SK-N-SH treated with all-trans-retinoic acid at 6 μM for 48 hours (cell line): ENCODE measurements at regions not wholly inside any gene's neighbourhood (a gene's known extent, or its start where the extent isn't known, plus 50 kb on each side); places are given as distances from the start of the nearest gene placed in this dataset.
A peak's percentile ranks its signal among the peaks of the same experiment; 100 is the strongest.

Experiments
- ATAC-seq: fragments of 200-7000 bp; cut with Tn5 transposase; 3 replicates; pipeline ENCODE4 v1.9.1; 2020; ENCODE audit warnings: mild to moderate bottlenecking, moderate library complexity
- ARNTL ChIP-seq: fragments of 450-650 bp; formaldehyde crosslinking; IDR thresholded peaks from 2 replicates; pipeline ENCODE4 v1.5.0; 2020; ENCODE audit warnings: low read depth, mild to moderate bottlenecking, moderate library complexity, borderline replicate concordance
- BACH2 ChIP-seq: fragments of 250-450 bp; sonication (Bioruptor Pico); IDR thresholded peaks from 2 replicates; pipeline ENCODE4 v1.9.0; 2021; ENCODE audit warnings: mild to moderate bottlenecking, borderline replicate concordance
- CREB5 ChIP-seq: fragments of 250-450 bp; sonication (Bioruptor Pico); IDR thresholded peaks from 2 replicates; pipeline ENCODE4 v1.5.1; 2020; ENCODE audit warnings: low read depth, mild to moderate bottlenecking, moderate library complexity
- CSRNP3 ChIP-seq: fragments of 250-450 bp; sonication (Bioruptor Pico); IDR thresholded peaks from 2 replicates; pipeline ENCODE4 v1.5.1; 2021; ENCODE audit warnings: mild to moderate bottlenecking, moderate library complexity
- ESRRG ChIP-seq: fragments of 250-450 bp; sonication (Bioruptor Pico); IDR thresholded peaks from 2 replicates; pipeline ENCODE4 v1.6.1; 2021; ENCODE audit warnings: mild to moderate bottlenecking
- GLIS3 ChIP-seq: fragments of 250-450 bp; sonication (Bioruptor Pico); IDR thresholded peaks from 2 replicates; pipeline ENCODE4 v1.5.0; 2020; ENCODE audit warnings: mild to moderate bottlenecking, moderate library complexity
- ISL1 ChIP-seq: fragments of 250-450 bp; sonication (Bioruptor Pico); IDR thresholded peaks from 2 replicates; pipeline ENCODE4 v2.1.2; 2022; ENCODE audit warnings: mild to moderate bottlenecking, moderate library complexity
- OSR1 ChIP-seq: fragments of 250-450 bp; sonication (Bioruptor Pico); IDR thresholded peaks from 2 replicates; pipeline ENCODE4 v1.8.0; 2022; ENCODE audit warnings: moderate library complexity, mild to moderate bottlenecking, inconsistent platforms
- PATZ1 ChIP-seq: fragments of 250-450 bp; sonication (Bioruptor Pico); IDR thresholded peaks from 2 replicates; pipeline ENCODE4 v1.8.0; 2020; ENCODE audit warnings: mild to moderate bottlenecking, moderate library complexity, borderline replicate concordance
- POU6F1 ChIP-seq: fragments of 250-450 bp; sonication (Bioruptor Pico); IDR thresholded peaks from 2 replicates; pipeline ENCODE4 v1.8.0; 2021; ENCODE audit warnings: low read depth, mild to moderate bottlenecking, moderate library complexity, borderline replicate concordance
- PPARA ChIP-seq: fragments of 250-450 bp; sonication (Bioruptor Pico); IDR thresholded peaks from 2 replicates; pipeline ENCODE4 v1.5.0; 2020; ENCODE audit warnings: mild to moderate bottlenecking, borderline replicate concordance
- RARB ChIP-seq: fragments of 250-450 bp; sonication (Bioruptor Pico); IDR thresholded peaks from 2 replicates; pipeline ENCODE4 v1.8.0; 2021; ENCODE audit warnings: mild to moderate bottlenecking, moderate library complexity
- SNAI2 ChIP-seq: fragments of 250-450 bp; sonication (Bioruptor Pico); IDR thresholded peaks from 2 replicates; pipeline ENCODE4 v1.5.0; 2020; ENCODE audit warnings: mild to moderate bottlenecking, moderate library complexity
- TCF4 ChIP-seq: fragments of 250-450 bp; sonication (Bioruptor Pico); IDR thresholded peaks from 2 replicates; pipeline ENCODE4 v1.8.0; 2021; ENCODE audit warnings: mild to moderate bottlenecking, moderate library complexity, borderline replicate concordance
- TOX ChIP-seq: fragments of 250-450 bp; sonication (Bioruptor Pico); IDR thresholded peaks from 2 replicates; pipeline ENCODE4 v1.8.0; 2021; ENCODE audit warnings: mild to moderate bottlenecking, moderate library complexity, borderline replicate concordance
- TSHZ2 ChIP-seq: fragments of 250-450 bp; sonication (Bioruptor Pico); IDR thresholded peaks from 2 replicates; pipeline ENCODE4 v1.5.0; 2020; ENCODE audit warnings: mild to moderate bottlenecking, moderate library complexity
- ZC3H10 ChIP-seq: fragments of 250-450 bp; sonication (Bioruptor Pico); IDR thresholded peaks from 2 replicates; pipeline ENCODE4 v1.5.1; 2021; ENCODE audit warnings: mild to moderate bottlenecking, moderate library complexity
- ZFP3 ChIP-seq: fragments of 250-450 bp; sonication (Bioruptor Pico); IDR thresholded peaks from 2 replicates; pipeline ENCODE4 v1.5.0; 2020; ENCODE audit warnings: mild to moderate bottlenecking, moderate library complexity
- ZFP30 ChIP-seq: fragments of 450-650 bp; formaldehyde crosslinking; IDR thresholded peaks from 2 replicates; pipeline ENCODE4 v1.5.0; 2022; ENCODE audit warnings: mild to moderate bottlenecking, moderate library complexity
- ZNF565 ChIP-seq: fragments of 450-650 bp; formaldehyde crosslinking; conservative IDR thresholded peaks from 2 replicates; pipeline ENCODE4 v1.5.0; 2020; ENCODE audit warnings: low read depth, mild to moderate bottlenecking, moderate library complexity
- ZNF70 ChIP-seq: fragments of 450-650 bp; formaldehyde crosslinking; IDR thresholded peaks from 2 replicates; pipeline ENCODE4 v1.5.0; 2020; ENCODE audit warnings: mild to moderate bottlenecking, moderate library complexity
- ZNF8 ChIP-seq: fragments of 450-650 bp; formaldehyde crosslinking; IDR thresholded peaks from 2 replicates; pipeline ENCODE4 v1.5.0; 2020; ENCODE audit warnings: mild to moderate bottlenecking, moderate library complexity

GRCh38 chr14:71579331-71579730, 352.9 kb upstream of the RGS6 start:
- TF ChIP-seq OSR1 (CRISPR knock-in tag), result no peak
- TF ChIP-seq ISL1 (CRISPR knock-in tag), result no peak
- no peak for TF ChIP-seq ZNF70 (CRISPR knock-in tag)
- TF ChIP-seq CSRNP3 (CRISPR knock-in tag), result no peak
- no peak for TF ChIP-seq BACH2
- TF ChIP-seq TCF4, result no peak
- no peak for TF ChIP-seq TOX
- no peak for TF ChIP-seq ZFP3 (CRISPR knock-in tag)
- TF ChIP-seq ZC3H10 (CRISPR knock-in tag), result no peak
- no peak for TF ChIP-seq ZFP30 (CRISPR knock-in tag)
- TF ChIP-seq ZNF8 (CRISPR knock-in tag), result no peak
- TF ChIP-seq RARB (CRISPR knock-in tag), result no peak
- no peak for TF ChIP-seq PPARA
- no peak for TF ChIP-seq SNAI2 (CRISPR knock-in tag)
- no peak for TF ChIP-seq POU6F1
- no peak for TF ChIP-seq CREB5 (CRISPR knock-in tag)
- no peak for TF ChIP-seq ARNTL (CRISPR knock-in tag)
- no peak for TF ChIP-seq GLIS3 (CRISPR knock-in tag)
- no peak for TF ChIP-seq PATZ1 (CRISPR knock-in tag)
- no peak for TF ChIP-seq ESRRG (CRISPR knock-in tag)
- no peak for ATAC-seq

- ATAC-seq, result peak; percentile 75
- peak; percentile 74 for TF ChIP-seq ISL1 (CRISPR knock-in tag)
- no peak for TF ChIP-seq PPARA
- TF ChIP-seq CREB5 (CRISPR knock-in tag), result no peak
Observed at GRCh38 chr14:71582705-71583104, 349.5 kb upstream of the RGS6 start.

- no peak for TF ChIP-seq ZNF565 (CRISPR knock-in tag)
- TF ChIP-seq TSHZ2, result no peak
- no peak for TF ChIP-seq PATZ1 (CRISPR knock-in tag)
- no peak for TF ChIP-seq BACH2
- TF ChIP-seq POU6F1, result no peak
- TF ChIP-seq ZNF8 (CRISPR knock-in tag), result no peak
- TF ChIP-seq ZFP30 (CRISPR knock-in tag), result no peak
- no peak for TF ChIP-seq ZC3H10 (CRISPR knock-in tag)
- peak; percentile 64 for ATAC-seq
Observed at GRCh38 chr14:71583194-71583593, 349.0 kb upstream of the RGS6 start.
